ENCODE measurements at regions not wholly inside any gene's neighbourhood (a gene's known extent, or its start where the extent isn't known, plus 50 kb on each side); places are given as distances from the start of the nearest gene placed in this dataset.

Small RNA genes in the stretch of these regions (small RNA-seq; reads per million reads assigned to genes)
- gene AL445647.2 (0 reads per million in 4 donors), gene BRK1P2 (0 reads per million in 4 donors), gene RF00212 (0 reads per million in 4 donors), gene RNA5SP34 (0 reads per million in 4 donors), gene RNU6-75P (0 reads per million in 4 donors)

Data from gastroesophageal sphincter (tissue), 4 donors.